ENCODE measurements at regions not wholly inside any gene's neighbourhood (a gene's known extent, or its start where the extent isn't known, plus 50 kb on each side); places are given as distances from the start of the nearest gene placed in this dataset.

- no peak overlapping the region for H3K27ac ChIP-seq (ENCODE audit: low read depth in 1 of 2, low read length in 1 of 2)
- H3K9me3 ChIP-seq (ENCODE audit: control insufficient read depth in 4 of 4, insufficient read depth in 3 of 4, low read length in 3 of 4) = peaks cover 0 to 4% (median 0%) of the 10 kb centered on the region in 4 donors
- DNase-seq (no peak), ATAC-seq (ENCODE audit: insufficient read depth, low FRiP score) (no peak)
- no peak overlapping the region for H3K4me3 ChIP-seq
- peaks cover 0 to 4% (median 0%) of the 10 kb centered on the region in 5 donors for H3K4me1 ChIP-seq (ENCODE audit: control insufficient read depth in 5 of 5, insufficient read depth in 5 of 5, low read length in 5 of 5)
- H3K9ac ChIP-seq (ENCODE audit: insufficient read depth in 1 of 2, low read length in 2 of 2) = no peak overlapping the region
- H3K36me3 ChIP-seq (ENCODE audit: control insufficient read depth in 4 of 4, insufficient read depth in 4 of 4, low read length in 4 of 4) = no peaks in the 10 kb centered on the region
- WGBS, 2 donors = 79 to 82% methylated on average over 5 of the region's 5 CpGs
- no peaks in the 10 kb centered on the region for H3K27me3 ChIP-seq (ENCODE audit: control insufficient read depth in 3 of 3, insufficient read depth in 3 of 3, low read length in 2 of 3)
- TF ChIP-seq, protein P1, sequence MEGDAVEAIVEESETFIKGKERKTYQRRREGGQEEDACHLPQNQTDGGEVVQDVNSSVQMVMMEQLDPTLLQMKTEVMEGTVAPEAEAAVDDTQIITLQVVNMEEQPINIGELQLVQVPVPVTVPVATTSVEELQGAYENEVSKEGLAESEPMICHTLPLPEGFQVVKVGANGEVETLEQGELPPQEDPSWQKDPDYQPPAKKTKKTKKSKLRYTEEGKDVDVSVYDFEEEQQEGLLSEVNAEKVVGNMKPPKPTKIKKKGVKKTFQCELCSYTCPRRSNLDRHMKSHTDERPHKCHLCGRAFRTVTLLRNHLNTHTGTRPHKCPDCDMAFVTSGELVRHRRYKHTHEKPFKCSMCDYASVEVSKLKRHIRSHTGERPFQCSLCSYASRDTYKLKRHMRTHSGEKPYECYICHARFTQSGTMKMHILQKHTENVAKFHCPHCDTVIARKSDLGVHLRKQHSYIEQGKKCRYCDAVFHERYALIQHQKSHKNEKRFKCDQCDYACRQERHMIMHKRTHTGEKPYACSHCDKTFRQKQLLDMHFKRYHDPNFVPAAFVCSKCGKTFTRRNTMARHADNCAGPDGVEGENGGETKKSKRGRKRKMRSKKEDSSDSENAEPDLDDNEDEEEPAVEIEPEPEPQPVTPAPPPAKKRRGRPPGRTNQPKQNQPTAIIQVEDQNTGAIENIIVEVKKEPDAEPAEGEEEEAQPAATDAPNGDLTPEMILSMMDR (IDR thresholded peaks at IDR 0.05; ENCODE audit: control extremely low read depth, extremely low read depth) = no peak
These were observed 283.6 kb downstream of the PCNX1 start for GRCh38 chr14:71190770-71191374.

GRCh38 chr14:71193663-71194062, 286.4 kb downstream of the PCNX1 start:
- Histone ChIP-seq H3K4me1 (ENCODE audit: control insufficient read depth in 5 of 5, insufficient read depth in 5 of 5, low read length in 5 of 5) (no peaks in the 10 kb centered on the region), H3K4me3 (no peak overlapping the region), H3K27ac (ENCODE audit: low read depth in 1 of 2, low read length in 1 of 2) (no peak overlapping the region), H3K36me3 (ENCODE audit: control insufficient read depth in 4 of 4, insufficient read depth in 4 of 4, low read length in 4 of 4) (no peaks in the 10 kb centered on the region), H3K9ac (ENCODE audit: insufficient read depth in 1 of 2, low read length in 2 of 2) (no peak overlapping the region), H3K27me3 (ENCODE audit: control insufficient read depth in 3 of 3, insufficient read depth in 3 of 3, low read length in 2 of 3) (no peaks in the 10 kb centered on the region), H3K9me3 (ENCODE audit: control insufficient read depth in 4 of 4, insufficient read depth in 3 of 4, low read length in 3 of 4) (peaks cover 0 to 2% (median 0%) of the 10 kb centered on the region in 4 donors)
- TF ChIP-seq, protein P1 (IDR thresholded peaks at IDR 0.05; ENCODE audit: control extremely low read depth, extremely low read depth) = no peak
- no peak for DNase-seq
- WGBS, 2 donors = 39 to 41% methylated on average over 1 of the region's 1 CpG
- ATAC-seq (ENCODE audit: insufficient read depth, low FRiP score) = no peak

DNA sequence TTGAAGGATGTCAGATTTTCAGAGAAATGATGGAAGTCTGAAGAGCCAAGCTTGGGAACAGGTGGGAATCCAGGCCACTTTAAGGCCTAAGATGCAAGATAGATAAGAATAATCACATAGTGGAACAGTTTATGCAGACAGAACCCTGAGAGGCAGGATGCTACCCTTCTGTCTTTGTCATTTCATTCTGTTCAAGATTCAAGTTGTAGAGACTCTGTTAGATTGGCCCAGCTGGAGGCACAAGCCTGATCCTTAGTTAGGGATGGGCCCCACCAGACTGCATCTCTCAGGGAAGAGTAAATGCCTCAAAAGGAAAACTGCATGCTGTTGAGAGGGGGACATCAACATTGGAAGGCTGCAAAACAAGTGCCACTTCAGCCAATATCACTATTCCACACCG, 287.0 kb downstream of the PCNX1 start:
- no peak for ATAC-seq (ENCODE audit: insufficient read depth, low FRiP score)

More for the DNA sequence above, 287.0 kb downstream of the PCNX1 start:
- Histone ChIP-seq H3K9ac (ENCODE audit: insufficient read depth in 1 of 2, low read length in 2 of 2) (no peak overlapping the region), H3K27me3 (ENCODE audit: control insufficient read depth in 3 of 3, insufficient read depth in 3 of 3, low read length in 2 of 3) (no peaks in the 10 kb centered on the region), H3K27ac (ENCODE audit: low read depth in 1 of 2, low read length in 1 of 2) (no peak overlapping the region), H3K4me3 (no peak overlapping the region), H3K4me1 (ENCODE audit: control insufficient read depth in 5 of 5, insufficient read depth in 5 of 5, low read length in 5 of 5) (no peaks in the 10 kb centered on the region), H3K36me3 (ENCODE audit: control insufficient read depth in 4 of 4, insufficient read depth in 4 of 4, low read length in 4 of 4) (no peaks in the 10 kb centered on the region), H3K9me3 (ENCODE audit: control insufficient read depth in 4 of 4, insufficient read depth in 3 of 4, low read length in 3 of 4) (peaks cover 0 to under 1% (median 0%) of the 10 kb centered on the region in 4 donors)
- TF ChIP-seq, protein P1 (IDR thresholded peaks at IDR 0.05; ENCODE audit: control extremely low read depth, extremely low read depth) = no peak
- 62 to 73% methylated on average over 1 of the region's 1 CpG for WGBS, 2 donors
- DNase-seq = no peak

Data from lung (tissue), 11 donors.